ENCODE measurements at regions not wholly inside any gene's neighbourhood (a gene's known extent, or its start where the extent isn't known, plus 50 kb on each side); places are given as distances from the start of the nearest gene placed in this dataset.
"Not testable (repeated sequence)": the region's sequence is repeated elsewhere in the genome, so short reads cannot be mapped to it uniquely, and the experiment has no call there.

DNA sequence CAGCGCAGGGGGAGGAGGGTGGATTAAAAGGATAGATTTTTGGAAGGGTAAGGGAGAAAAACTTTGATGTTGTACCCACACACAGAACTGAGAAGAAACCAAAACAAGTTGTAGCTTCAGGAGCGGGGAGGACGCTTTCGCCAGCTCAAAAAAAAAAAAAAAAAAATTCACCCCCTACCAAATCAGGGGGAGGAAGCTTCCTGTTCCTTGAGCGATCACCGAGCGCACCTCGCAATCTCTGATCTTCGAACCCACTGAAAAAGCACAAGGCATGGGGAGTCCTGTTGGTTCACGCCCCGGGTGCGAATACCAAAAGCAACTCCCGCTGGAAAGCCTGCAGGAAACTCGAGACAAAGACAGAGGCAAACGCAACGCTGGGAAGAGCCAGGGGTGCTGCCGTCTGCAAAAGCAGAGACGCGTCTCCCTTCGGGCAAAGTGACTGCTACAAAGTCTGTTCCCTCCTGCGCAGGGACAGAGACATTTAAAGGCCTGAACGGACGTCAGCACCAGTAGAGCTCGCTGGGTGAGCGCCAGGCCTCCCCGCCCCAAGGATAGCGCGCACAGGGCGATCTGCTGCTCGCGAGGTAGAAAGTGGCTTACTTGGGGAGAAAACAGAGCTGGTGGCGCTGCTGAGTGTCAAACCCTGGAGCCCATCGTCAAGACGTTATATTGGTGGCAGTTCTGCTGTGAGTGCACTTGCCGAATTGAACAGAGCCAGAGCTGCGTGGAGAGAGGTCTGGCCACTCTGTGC lies 190.4 kb downstream of the USP22 start:
- Histone ChIP-seq H3K9me3 (no peaks in the 10 kb centered on the region), H3K36me3 (no peaks in the 10 kb centered on the region), H3K4me1 (no peaks in the 10 kb centered on the region), H3K27me3 (no peaks in the 10 kb centered on the region), H3K4me3 (ENCODE audit: low read depth, low read length) (no peak overlapping the region)
- no peak for DNase-seq
- TF ChIP-seq, protein P1, sequence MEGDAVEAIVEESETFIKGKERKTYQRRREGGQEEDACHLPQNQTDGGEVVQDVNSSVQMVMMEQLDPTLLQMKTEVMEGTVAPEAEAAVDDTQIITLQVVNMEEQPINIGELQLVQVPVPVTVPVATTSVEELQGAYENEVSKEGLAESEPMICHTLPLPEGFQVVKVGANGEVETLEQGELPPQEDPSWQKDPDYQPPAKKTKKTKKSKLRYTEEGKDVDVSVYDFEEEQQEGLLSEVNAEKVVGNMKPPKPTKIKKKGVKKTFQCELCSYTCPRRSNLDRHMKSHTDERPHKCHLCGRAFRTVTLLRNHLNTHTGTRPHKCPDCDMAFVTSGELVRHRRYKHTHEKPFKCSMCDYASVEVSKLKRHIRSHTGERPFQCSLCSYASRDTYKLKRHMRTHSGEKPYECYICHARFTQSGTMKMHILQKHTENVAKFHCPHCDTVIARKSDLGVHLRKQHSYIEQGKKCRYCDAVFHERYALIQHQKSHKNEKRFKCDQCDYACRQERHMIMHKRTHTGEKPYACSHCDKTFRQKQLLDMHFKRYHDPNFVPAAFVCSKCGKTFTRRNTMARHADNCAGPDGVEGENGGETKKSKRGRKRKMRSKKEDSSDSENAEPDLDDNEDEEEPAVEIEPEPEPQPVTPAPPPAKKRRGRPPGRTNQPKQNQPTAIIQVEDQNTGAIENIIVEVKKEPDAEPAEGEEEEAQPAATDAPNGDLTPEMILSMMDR (IDR thresholded peaks at IDR 0.05; ENCODE audit: low read depth, low read length), result no peak

DNA sequence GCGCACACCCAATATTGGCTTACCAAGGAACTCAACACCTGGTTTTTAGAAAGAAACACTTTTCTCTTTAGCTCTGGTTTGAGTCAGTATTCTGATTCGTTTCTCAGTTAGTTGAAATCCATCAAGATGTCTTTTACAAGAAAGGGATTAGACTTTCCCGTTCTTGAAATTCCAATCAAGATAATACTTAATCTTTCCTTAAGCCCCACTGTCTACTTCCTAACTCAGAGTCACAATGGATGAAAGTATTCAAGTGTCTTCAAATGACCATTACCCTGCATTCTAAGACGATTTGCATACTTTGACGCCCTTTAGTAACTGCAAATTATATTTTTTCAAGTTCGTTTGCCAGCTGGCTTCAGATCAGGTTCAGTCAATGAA lies 189.8 kb downstream of the USP22 start:
- Histone ChIP-seq H3K4me3 (ENCODE audit: low read depth, low read length) (no peak overlapping the region), H3K36me3 (no peaks in the 10 kb centered on the region), H3K4me1 (no peaks in the 10 kb centered on the region), H3K9me3 (no peaks in the 10 kb centered on the region), H3K27me3 (no peaks in the 10 kb centered on the region)
- TF ChIP-seq, protein P1 (IDR thresholded peaks at IDR 0.05; ENCODE audit: low read depth, low read length), result no peak
- DNase-seq, result no peak

DNA sequence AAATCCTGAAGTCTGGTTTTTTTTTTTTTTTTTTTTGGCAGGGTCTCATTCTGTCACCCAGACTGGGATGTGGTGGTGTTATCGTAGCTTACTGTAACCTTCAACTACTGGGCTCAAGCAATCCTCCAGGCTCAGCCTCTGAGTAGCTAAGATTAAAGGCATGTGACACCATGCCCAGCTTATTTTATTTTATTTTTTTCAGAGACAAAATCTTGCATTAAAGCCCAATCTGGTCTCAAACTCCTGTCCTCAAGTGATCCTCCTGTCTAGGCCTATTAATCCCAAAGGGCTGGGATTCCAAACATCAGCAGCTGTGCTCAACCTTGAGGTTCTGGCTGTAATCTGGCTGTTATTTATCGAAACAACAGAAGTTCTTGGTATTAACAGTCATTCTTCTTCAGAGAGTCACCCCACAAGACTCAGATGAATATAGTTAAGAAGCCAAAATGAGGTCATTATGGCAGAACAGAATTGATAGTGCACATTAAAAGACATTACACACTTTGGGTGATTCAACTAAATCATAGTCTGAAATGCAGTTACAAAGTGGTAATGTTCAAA lies 186.8 kb downstream of the USP22 start:
- not testable (repeated sequence) for H3K36me3 ChIP-seq; DNase-seq; H3K4me3 ChIP-seq (ENCODE audit: low read depth, low read length); H3K4me1 ChIP-seq; H3K9me3 ChIP-seq; H3K27me3 ChIP-seq

DNA sequence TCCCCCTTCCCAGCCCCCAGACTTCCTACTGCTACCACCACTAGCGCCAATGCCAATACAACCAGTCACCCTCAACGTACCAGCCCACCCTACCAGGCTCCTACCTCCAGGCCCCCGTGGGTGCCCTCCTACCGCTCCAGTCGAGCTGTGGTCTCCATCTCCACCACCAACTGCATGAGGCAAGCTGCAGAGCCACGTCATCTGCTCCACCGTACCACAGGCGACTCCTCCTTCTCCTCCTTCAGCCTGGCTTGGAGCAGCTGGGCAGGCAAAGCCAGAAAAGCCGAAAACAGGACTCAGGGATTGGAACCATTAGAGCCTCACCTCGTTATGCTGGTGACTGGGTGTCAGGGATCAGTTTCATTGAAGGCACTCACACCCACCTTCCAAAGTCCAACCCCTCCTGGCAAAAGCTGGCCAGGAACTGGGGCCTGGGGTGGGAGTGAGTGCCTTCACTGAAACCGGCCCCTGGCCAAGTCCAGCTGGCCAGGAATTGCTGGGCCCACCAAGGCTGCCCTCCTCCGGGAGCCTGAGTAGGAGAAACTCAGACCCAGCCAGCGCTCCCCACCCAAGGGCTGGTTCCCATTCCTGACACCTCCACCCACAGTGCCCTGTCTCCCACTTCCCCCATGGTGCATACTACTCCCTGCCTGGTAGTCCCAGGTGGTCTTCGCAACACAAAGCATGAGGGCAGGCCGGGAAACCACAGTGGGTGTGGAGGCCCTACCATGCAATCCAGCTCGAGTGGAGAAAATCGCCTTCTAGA lies 176.2 kb downstream of the USP22 start:
- H3K27me3 ChIP-seq, DNase-seq: not testable (repeated sequence)

DNA sequence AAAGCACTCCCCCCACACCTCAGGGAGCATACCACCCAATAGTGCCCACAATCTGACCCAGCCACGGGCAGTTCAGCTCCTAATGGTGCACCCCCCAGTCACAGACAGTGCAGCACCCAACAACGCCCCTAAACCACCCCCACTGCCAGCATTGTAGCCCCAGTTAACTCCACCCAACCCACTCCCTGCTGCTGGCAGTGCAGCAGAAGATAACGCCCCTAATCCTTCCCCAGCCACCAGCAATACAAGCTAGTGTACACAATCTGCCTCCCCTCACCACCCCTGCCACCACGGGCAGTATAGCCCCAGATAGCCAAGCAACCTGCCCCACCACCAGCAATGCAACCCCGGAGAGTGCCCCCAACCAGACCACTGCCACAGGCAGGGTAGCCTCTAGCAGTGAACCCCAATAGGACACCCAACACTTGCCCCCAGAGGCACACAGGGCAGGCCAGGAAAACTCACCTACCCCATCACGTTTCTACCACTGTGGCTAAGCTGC lies 175.3 kb downstream of the USP22 start:
- H3K4me1 ChIP-seq; DNase-seq; H3K4me3 ChIP-seq (ENCODE audit: low read depth, low read length); H3K27me3 ChIP-seq; H3K36me3 ChIP-seq; H3K9me3 ChIP-seq: not testable (repeated sequence)

More for the DNA sequence above, 176.2 kb downstream of the USP22 start:
- not testable (repeated sequence) for H3K36me3 ChIP-seq; H3K4me1 ChIP-seq; H3K4me3 ChIP-seq (ENCODE audit: low read depth, low read length); H3K9me3 ChIP-seq

DNA sequence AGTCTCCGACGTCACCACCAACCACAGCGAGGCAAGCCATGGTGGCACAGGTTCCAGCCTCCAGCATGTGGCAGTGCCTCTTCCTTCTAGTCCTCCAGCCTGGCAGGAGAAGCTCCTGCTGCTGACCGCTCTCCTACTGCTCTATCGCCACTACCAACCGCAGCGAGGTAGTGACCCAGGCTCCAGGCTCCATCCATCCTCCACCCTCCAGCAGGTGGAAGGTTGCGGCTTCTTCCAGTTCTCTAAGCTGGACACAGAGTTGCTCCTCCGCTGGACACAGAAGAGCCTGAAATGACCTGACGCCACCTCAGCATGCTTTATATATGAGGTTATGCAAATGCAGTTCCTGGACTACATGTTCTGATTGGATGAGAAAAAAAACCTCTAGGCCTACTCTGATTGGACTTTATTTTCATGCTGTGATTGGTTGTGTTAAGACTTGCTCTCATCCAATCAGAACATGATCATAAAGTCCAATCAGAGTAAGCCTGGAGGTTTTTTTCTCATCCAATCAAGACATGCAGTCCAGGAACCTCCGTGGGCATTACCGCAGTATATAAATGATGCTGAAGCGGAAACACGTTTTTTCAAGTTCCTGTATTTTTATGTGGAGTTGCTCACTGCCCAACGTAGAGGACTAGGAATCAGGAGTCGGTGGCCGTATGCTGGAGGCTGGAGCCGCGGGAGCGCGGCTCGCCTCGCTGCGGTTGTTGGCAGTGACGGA lies 174.7 kb downstream of the USP22 start:
- not testable (repeated sequence) for DNase-seq; H3K36me3 ChIP-seq; H3K4me3 ChIP-seq (ENCODE audit: low read depth, low read length)

DNA sequence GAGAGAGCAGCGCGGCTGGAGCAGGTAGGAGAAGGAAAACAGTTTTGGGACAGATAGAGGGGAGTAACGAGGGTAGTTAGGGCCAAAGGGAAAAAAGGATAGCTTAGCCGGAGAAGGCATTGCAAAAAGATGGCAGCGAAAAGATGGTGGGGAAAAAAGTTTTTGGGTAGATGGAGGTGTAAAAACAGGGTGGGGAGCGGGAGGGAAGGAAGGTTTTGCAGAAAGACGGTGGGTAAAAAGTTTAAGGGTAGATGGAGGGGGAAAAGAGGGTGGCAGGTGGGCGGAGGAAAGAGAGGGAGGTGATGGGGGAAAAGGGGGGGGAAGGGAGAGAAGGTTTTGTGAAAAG lies 174.2 kb downstream of the USP22 start:
- DNase-seq; H3K4me1 ChIP-seq; H3K36me3 ChIP-seq; H3K27me3 ChIP-seq; H3K9me3 ChIP-seq; H3K4me3 ChIP-seq (ENCODE audit: low read depth, low read length): not testable (repeated sequence)

More for the DNA sequence above, 174.7 kb downstream of the USP22 start:
- H3K4me1 ChIP-seq, H3K27me3 ChIP-seq, H3K9me3 ChIP-seq: not testable (repeated sequence)

DNA sequence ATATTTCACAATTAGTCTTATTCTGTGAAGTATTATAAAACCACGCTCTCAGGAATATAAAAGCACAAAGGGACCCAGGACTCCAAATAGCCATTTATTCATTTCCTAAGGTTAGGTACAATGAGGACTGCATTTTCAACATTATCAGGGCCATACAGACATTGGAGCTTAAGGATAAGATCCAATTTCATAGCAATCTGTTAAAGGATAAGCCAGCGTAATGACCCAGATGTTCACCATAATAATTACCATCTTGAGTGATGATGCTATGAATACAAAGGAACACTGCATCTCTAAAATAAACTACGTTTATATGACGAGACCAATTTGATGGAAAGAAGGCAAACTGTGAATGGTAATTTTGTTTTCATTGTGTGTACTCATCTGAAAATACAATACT lies 169.6 kb downstream of the USP22 start:
- H3K36me3 ChIP-seq; H3K27me3 ChIP-seq; H3K4me1 ChIP-seq; DNase-seq; H3K4me3 ChIP-seq (ENCODE audit: low read depth, low read length); H3K9me3 ChIP-seq: not testable (repeated sequence)

DNA sequence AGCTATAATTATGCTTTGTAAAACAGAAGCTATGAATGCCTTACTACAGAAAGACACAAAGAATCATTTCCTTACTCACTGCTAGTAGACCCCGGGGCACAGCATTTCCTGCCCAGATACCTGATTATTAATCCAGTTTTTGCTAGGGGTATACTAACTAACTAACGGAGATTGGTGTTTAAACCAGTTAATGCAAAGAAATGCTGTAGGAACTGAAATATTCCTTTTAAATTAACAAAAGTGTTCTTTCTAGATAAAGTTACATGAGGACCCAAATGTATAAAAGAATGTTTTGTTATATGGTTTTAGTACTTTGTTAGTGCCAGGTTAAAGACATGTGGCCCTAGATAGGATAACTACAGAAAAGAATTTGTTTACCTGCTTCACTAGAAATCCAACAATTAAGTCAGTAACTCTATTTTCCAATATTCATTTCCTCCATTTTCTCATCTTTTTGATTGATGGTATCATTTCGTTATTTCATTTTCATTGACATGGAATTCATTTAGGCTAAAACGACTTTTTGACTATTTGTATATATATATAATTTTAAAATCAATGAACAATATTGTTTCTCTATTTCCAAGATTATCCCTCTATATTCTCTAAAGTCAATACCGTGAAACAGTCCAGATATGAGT lies 169.0 kb downstream of the USP22 start:
- H3K27me3 ChIP-seq; H3K36me3 ChIP-seq; H3K4me3 ChIP-seq (ENCODE audit: low read depth, low read length); DNase-seq; H3K4me1 ChIP-seq; H3K9me3 ChIP-seq: not testable (repeated sequence)

DNA sequence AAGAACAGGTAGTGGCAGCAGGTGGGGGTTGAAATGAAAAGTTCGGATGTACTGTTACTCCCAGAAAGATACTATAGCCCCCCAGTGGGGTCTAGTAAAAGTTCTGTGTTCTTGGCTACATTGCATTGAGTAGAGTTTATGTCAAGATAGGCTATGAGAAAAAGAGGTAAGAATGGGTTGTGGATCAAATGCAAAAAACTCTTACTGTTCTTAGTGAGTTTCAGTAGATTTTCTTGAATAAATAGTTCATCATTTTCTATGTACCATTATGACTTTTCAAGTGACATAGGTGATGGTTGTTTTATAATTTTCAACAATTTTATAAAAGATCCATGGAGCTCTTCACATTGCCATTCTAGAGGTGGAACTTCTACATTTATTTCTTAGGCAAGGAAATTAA lies 165.4 kb downstream of the USP22 start:
- not testable (repeated sequence) for DNase-seq; H3K4me3 ChIP-seq (ENCODE audit: low read depth, low read length); H3K36me3 ChIP-seq; H3K9me3 ChIP-seq; H3K4me1 ChIP-seq; H3K27me3 ChIP-seq

Data from BE2C (cell line).